Left kidney (tissue), 1 donor: ENCODE measurements at regions not wholly inside any gene's neighbourhood (a gene's known extent, or its start where the extent isn't known, plus 50 kb on each side); places are given as distances from the start of the nearest gene placed in this dataset.
A peak's percentile ranks its signal among the peaks of the same experiment; 100 is the strongest.
"Not testable (repeated sequence)": the region's sequence is repeated elsewhere in the genome, so short reads cannot be mapped to it uniquely, and the experiment has no call there.

Experiments
- DNase-seq: peaks from one replicate; pipeline ENCODE4 v3.0.0-alpha.2; 2013

DNA sequence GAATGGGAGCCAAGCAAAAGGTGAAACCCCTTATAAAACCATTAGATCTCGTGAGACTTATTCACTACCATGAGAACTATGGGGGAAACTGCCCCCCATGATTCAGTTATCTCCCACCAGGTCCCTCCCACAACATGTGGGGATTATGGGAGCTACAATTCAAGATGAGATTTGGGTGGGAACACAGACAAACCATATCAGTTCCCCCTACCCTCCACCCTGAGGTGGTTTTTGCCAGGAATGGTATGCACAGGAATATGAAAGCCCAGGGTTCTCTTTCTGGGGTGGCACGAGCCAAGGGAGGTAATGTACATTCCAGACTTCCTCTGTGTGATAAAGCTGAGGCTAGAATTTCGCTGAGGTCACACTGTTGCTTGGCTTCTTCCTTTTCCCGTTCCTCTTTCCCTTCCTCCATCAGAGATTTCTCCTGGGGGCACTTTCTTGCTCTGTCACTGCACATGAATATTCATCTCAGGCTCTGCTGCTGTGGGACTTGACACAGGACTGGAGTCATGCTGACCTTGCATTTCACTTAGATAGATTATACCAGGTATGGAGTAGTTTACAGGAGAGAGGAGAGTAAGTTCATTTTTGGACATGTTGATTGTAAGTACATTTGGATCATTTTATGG lies 347.0 kb upstream of the MTPN start:
- DNase-seq: no peak

DNA sequence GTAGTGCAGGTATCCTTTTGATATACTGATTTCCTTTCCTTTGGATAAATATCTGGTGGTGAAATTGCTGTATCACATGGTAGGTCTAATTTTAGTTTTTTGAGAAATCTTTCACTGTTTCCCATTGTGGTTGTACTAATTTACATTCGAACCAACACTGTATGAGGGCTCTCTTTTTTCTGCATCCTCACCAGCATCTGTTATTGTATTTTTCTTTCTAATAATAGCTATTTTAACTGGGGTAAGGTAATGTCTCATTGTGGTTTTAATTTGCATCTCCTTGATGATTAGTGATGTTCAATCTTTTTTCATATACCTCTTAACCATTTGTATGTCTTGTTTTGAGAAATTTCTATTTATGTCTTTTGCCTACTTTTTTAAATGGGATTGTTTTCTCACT lies 335.4 kb upstream of the MTPN start:
- DNase-seq: no peak

DNA sequence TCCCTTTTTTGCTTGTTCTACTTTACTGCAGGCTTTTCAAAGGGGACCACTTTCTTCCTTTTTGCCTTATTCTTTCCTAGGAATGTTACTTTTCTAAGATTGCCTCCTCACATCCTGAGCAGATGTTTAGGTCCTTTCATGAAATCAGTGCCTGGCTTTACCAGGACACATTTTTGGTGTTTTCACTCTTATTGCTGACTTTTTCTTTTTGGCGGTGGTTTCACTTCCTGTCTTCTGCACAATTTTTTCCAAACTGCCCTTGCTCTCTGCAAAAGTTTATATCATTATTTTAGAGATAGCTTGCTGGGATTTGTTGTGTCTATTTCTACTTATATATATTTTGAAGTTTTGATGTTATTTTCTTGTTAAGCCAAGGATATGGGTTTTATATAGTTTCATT lies 332.2 kb upstream of the MTPN start:
- no peak for DNase-seq

DNA sequence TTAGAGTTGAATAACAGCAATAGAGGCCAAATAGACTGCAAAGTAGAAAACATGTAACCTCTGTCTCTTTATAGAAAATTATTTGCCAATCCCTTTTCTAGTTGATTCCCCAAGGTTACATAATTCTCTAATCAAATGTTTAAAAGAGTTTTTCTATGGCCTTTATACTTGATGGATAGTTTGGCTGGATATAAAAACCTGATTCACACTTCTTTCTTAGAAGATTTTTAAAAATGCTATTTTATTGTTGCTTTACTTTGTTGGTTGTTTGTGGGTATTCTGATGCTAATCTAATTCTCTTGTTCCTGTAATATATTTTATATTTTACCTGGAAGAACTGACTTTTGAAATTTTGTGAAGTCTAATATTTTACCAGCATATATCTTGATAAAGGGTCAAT lies 331.1 kb upstream of the MTPN start:
- DNase-seq: no peak

DNA sequence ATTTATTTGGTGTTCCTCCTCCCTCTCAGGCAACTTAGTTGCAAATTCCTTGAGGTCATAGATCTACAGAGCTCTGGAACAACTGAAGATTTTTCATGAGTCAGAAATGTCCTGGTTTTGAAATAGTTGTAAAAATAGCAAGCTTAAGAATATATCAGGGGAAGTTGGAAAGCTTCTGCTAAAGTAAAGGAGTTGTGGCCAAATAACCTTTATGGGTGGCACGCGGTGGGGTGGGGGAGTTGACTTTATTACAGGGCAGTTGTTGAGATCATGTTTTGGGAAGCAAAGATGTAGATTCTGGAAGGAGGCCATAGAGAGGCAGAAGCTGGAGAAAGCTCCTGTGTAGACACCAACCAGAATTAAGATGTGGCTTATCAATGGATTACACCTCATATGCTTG lies 326.0 kb upstream of the MTPN start:
- no peak for DNase-seq

DNA sequence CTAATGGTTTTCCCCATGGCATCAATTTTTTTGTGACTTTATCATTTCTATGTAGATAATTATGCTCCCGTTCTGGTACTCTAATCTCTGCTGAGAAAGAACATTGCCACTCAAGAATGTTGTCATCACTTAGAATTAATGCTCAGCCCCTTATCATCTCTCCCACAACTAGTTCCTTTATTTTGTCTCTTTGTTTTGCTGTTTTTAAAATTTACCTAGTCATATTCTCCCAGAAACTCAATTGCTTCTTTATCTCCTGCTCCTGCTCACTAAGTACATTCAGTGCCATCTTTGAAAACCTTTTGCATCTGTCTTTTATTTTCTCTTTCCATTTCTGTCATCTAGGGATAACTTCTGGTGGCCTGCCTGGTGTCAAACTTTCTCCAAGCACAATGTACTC lies 324.9 kb upstream of the MTPN start:
- DNase-seq: no peak

DNA sequence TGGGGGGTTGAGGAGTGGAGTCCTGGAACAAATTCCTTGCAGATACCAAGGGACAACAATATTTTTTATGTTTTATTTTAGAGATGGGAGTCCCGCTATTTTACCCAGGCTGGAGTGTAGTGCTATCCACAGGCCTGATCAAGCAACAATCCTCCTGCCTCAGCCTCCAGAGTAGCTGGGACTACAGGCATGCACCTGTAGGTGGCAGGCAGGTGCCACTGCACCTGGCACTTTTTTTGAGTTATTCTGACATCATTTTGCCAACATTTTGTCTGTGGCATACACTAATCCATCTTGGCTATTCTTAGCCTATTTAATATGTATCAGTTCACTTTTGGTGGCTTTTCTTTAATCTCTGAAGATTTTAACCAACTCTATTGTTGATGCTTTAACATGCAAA lies 317.8 kb upstream of the MTPN start:
- DNase-seq: no peak

DNA sequence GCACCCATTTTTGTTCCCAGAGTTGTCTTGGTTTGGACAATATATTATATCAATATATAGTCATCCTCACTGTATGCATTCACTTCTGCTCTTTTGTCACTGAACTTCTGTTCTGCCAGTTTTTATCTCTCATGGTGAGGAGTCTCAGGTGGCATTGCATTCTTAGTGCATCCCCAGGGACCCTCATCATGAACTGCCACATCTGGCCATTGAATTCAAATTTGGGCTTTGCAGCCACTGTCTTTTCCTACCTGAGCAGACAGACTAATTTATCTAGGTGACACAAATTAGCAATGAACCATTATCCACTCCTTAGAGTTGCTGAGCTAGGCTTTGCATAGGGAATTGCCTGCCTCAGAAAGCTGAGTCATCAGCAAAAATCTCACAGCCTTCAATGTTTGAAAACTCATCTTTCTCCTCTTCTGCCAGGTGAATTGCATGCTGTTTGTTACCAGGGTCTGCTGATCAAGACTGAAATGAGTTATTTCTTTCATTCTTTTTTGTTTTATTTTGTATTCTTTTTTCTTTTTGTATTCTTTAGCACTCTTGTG lies 316.8 kb upstream of the MTPN start:
- DNase-seq: no peak

DNA sequence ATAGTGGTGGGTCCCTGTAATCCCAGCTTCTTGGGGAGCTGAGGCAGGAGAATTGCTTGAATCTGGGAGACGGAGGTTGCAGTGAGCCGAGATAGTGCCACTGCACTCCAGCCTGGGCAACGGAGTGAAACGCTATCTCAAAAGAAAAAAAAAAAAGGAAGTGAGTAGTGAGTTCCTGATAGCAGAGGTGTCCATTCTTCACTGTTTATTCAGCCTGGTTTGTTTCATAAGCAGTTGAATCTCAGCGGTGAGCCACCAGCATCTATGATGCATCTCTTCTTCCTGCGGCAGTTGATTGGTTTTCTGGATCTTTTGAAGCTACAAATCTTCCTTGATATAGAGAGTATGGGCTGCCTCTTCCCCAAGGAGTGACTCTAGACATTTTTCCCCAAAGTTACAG lies 316.1 kb upstream of the MTPN start:
- DNase-seq: no peak

DNA sequence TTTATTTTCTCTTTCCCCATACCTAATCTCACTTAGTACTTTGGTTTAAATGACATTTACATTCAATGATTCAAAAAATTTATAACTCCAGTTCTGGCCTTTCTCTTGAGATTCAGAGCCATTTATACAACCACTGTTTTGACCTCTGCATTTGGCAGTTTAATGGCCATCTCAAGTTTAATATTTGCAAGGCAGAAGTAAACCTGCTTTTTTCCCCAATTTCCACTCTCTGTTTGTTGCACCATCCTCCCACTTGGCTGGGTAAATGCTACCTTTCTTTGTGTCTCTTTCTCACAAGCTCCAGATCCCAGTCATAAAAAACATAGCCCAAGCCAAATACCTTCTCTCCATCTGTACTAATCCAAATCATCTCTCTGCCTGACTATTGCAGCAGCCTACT lies 315.2 kb upstream of the MTPN start:
- DNase-seq: no peak

DNA sequence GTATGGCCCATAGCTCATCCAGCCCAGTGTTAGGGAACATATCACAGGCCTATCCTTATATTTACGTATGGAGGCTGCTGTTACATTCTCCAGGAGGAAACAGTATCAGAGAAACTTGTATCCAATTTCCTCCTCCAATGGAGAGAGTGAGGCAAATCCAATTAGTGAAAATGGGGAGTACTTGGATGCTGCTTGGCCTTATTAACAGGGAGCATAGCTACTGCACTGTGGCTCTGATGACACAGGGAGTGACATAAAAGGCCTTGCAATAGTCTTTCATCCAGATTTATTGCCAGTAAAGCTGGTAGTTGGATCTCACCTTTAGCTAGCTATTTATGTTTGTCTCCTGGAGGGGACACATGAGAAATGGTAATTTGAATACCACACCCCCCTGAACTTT lies 313.2 kb upstream of the MTPN start:
- DNase-seq: peak; percentile 41

DNA sequence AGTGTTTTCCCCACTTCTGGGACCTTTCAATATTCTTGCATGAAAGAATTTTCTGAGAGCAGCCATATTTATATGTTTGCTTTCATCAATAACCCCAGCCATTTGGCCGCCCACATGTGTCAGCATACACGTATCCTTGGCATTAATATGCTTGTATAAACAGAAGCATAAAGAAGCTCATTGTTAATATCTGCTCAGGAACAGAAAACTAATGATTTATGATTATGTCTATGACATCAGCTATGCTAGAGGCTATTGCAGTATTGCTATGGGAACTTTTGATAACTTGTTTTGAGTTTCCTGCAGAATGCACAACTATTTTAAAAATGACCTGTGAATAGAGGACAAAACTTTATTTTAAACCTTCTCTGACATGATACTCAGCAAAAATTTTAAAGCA lies 300.9 kb upstream of the MTPN start:
- DNase-seq: no peak

DNA sequence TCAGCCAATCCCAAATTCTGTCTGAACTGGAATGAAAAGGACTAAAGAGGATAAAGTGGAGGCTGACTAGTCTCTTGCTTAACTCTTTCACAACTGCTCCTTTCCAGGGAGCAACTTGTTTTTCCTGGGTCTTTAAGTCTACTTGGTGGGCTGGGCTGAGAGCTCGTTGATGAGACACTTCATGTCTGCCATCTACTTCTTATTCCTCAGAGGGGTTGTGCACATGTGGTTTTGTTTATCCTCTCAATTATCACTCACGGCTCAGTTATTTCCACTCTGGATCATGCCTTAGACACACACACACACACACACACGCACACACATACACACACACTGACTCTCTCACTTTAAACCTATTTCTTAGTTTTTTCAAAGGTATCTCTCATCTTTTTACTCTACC lies 298.6 kb upstream of the MTPN start:
- no peak for DNase-seq

DNA sequence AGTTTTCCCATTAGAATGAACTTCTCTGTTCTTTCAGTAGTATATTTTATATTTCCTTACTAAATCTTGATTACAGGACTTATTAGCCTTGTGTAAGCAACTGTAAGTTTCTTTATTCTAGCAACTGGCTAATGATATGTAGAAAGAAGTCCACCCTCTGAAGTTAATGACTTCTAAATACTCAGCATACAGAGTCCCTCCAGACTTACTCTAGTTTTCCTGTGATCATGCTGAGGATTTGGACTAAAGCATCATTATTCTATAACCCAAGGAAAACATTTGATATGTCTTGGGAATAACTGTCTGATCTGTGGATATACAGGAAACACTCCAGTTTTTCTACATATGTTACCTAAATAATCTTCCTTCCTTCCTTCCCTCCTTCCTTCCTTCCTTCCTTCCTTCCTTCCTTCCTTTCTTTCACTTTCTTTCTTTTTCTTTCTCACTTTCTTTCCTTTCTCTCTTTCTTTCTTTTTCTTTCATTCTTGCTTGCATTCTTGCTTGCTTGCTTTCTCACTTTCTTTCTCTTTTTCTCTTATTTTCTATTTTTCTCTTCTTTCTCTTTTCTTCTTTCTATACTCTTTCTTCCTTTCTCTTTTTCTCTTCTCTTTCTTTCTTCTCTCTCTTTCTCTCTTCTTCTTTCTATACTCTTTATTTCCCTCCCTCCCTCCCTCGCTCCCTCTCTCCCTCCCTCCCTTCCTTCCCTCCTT lies 297.6 kb upstream of the MTPN start:
- DNase-seq: no peak

DNA sequence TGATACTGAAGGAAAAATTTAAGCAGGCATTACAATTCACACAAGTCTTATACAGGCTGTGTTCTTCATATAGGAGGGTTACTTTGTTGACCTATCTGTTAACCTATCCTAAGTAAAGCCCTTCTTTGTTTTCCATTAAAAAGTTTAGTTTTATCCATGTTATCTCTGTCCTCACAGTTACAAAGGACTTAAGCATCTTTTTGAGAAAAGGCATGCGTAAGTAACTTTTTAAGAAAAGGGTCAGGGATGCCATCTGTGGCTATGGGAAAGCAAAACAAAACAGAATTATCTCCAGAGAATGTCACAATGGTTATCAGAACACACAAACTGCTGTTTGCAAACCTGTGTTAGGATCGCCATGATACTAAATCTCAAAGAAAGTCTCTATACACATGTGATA lies 295.8 kb upstream of the MTPN start:
- no peak for DNase-seq

DNA sequence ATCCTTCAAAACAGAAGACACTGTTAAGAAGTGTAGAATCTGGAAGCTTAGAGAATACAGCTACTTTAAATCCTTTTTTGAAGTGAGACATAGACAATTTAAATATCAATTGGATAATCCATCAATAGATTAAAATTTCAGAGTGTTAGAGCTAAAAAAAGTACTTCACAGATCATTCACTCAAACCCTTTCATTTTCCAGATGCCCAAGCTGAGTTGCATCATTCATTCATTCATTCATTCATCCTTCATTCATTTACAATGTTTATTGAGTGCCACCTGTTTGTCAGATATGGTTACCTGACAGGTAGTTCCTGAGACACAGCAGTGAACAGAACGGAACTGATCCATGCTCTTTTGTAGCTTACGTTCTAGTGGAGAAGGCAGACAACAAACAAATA lies 290.7 kb upstream of the MTPN start:
- DNase-seq: no peak

DNA sequence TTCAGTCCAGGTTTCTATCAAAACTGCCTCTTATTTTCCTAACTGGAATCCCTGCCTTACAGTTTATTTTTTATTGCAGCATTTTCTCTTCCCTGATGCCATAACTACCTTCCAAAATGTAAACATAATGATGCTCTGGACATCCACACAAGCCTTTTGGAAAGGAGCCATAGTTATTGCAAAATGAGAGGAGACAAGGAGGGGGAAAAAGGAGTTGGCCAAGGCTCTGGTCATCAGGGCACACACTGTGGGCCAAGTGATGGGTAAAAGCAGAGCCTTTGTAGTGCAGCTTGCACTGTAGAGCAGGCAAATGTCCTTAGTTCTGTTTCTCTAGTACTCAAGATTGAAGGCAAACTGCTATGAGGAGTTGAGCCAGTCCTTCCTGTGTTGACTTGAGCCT lies 289.3 kb upstream of the MTPN start:
- DNase-seq: no peak

DNA sequence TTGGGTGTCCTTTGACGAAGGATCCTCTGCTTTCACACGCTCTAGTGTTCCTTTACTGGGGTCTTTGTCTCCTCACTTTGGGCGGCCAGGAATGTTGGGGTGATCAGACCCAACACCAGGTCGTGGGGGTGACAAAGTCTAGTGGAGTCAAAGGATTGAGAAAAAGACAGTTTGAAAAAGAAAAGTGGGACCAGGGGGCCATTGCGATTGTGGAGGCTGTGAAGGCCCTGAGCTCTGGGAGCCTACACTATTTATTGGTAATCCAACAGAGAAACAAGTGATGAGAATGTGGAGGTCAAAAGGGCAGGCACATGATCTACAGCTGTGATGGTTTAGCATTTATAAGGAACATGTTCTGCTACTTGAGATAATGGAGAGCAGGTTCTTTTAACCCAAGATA lies 287.1 kb upstream of the MTPN start:
- not testable (repeated sequence) for DNase-seq

DNA sequence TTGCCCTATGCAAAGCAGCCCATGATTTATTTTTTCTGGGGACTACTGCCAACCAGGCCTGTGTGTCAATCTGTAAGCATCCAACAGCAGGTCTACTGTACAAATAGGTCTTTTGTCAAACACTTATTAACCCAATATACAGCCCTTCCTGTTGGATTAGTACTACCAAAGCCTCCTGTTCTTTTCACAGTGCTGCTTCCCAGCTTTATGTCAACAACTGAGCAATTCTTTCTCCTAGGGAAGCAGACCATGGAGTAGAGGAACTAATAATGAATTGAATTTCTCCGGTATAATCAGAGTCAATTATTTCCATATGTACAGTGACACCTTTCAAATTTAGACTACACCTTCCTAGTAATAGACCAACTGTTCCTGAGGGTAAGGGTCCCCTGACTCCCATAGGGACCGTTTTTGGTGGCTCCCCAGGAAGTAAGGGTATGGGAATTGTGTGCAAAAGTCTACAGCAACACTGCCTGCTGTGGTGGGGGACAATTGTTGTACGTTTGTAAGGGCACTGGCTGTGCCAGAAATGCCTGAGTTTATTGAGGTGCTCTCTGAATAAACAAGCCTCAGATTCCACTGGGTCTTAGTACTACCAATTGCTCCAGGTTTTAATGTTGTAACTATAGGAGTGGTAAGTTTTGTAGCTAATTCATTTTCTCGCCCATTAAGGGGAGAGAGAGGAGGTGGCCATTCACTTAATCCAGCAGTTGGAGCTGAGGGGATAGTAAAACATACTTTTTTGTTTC lies 286.1 kb upstream of the MTPN start:
- not testable (repeated sequence) for DNase-seq

DNA sequence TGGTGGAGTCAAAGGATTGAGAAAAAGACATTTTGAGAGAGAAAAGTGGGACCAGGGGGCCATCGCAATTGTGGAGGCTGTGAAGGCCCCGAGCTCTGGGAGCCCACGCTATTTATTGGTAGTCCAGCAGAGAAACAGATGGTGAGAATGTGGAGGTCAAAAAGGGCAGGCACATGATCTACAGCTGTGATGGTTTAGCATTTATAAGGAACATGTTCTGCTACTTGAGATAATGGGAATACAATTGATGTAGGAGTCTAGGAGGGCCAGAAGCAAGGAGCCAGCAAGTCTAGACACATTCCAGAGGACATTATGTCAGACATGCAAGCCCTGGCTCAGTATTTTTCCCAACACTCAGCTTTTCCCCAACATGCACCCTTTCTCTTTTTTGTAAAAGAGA lies 283.4 kb upstream of the MTPN start:
- DNase-seq: not testable (repeated sequence)

DNA sequence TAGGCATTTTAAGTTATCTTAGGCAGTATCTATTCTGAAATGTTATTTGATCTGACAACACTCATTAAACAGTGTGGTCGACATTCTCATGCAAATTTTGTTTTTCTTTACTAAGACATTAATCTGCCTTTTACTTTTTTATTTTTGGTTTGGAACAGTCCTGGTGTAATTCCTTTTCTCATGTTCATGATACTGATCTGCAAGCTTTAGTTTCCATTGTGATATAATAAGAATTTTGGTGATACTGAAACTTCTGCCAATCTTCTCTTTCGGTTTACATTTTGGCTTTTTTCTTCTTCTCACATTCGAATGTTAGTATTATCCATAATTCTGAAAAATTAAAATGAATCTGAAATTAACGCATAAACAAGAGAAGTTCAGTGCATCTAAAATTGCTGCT lies 281.9 kb upstream of the MTPN start:
- DNase-seq: no peak

DNA sequence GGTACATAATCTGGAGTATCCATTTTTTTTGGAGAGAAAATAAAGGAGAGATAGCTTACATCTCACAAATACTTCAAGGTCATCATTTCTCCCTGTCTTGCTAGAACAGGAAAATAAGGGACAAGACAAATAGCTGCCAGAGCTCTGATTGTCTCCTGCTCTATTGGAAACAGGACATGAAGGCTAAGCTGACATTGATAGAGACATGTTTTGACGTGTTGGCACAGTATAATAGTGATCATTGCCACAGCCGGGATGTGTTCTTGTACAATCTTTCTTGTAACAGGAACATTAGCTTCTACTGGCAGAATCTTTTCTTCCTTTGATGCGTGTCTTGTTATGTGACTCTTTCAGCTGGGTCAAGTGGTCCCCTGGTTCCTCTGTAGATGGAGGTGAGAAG lies 279.3 kb upstream of the MTPN start:
- no peak for DNase-seq

DNA sequence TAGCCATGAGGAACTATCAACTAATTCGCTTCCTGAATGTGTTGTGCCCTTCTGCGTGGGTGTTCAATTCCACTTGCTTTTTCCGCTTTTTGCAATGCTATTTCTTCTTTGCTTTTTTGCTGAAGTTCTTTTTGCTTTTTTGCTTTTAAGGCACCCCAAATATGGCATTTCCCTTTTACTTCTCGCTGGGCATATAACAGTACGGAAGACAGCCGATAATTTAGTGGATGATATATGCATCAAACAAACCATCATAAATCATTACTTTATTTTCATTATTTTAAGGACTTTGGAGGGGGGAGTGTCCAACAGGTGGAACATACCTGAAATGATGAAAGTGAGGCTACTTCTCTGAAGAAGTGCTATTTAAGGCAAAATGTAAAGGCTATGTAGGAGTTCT lies 277.0 kb upstream of the MTPN start:
- no peak for DNase-seq
